Duodenal mucosa (tissue), 2 donors: ENCODE measurements at regions not wholly inside any gene's neighbourhood (a gene's known extent, or its start where the extent isn't known, plus 50 kb on each side); places are given as distances from the start of the nearest gene placed in this dataset.

ENCODE experiments used
- H3K27ac ChIP-seq: one replicate; pipeline ENCODE4 v1.7.0; 2013; ENCODE audit warnings: low read depth, low read length
- H3K27me3 ChIP-seq, 2 donors: one replicate each; pipeline ENCODE4 v1.7.0; 2013; ENCODE audit warnings: low read length in 2 of 2, control low read depth in 1 of 2; ENCODE audit not compliant: insufficient read depth in 2 of 2, control insufficient read depth in 1 of 2
- H3K36me3 ChIP-seq, 2 donors: one replicate each; pipeline ENCODE4 v1.7.0; 2013; ENCODE audit warnings: low read length in 2 of 2, control low read depth in 1 of 2; ENCODE audit not compliant: insufficient read depth in 2 of 2, control insufficient read depth in 1 of 2
- H3K4me1 ChIP-seq, 2 donors: one replicate each; pipeline ENCODE4 v1.7.0; 2013; ENCODE audit warnings: low read length in 2 of 2, control low read depth in 1 of 2; ENCODE audit not compliant: insufficient read depth in 2 of 2, control insufficient read depth in 1 of 2
- H3K4me3 ChIP-seq, 2 donors: one replicate each; pipeline ENCODE4 v1.7.0; 2013; ENCODE audit warnings: low read length in 2 of 2, low read depth in 1 of 2
- H3K9ac ChIP-seq, 2 donors: one replicate each; pipeline ENCODE4 v1.7.0; 2013; ENCODE audit warnings: low read length in 2 of 2, low read depth in 1 of 2
- H3K9me3 ChIP-seq, 2 donors: one replicate each; pipeline ENCODE4 v1.7.0; 2013; ENCODE audit warnings: low read length in 2 of 2, control low read depth in 1 of 2; ENCODE audit not compliant: control insufficient read depth in 1 of 2

DNA sequence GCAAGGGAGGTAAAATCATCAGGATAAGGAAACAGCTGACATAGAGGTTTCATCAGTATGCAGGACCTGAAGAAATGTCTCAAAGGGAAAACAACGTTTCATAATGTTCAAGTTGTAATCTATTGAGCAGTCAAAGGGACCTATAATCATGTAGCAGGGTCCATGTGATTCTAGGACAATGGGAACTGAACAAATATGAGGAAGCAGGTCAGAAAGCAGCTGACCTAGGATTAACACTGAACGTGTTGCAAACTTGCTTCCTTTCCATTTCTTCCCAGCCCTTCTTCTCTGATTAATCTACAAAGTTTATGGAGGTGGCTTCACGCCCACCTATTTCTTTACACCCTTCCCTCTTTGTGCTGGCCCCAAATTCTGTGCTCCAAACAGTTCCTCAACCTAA lies 256.9 kb upstream of the AKR1E2 start:
- Histone ChIP-seq H3K36me3 (no peaks in the 10 kb centered on the region), H3K9me3 (no peaks in the 10 kb centered on the region), H3K27ac (no peak overlapping the region), H3K4me3 (no peak overlapping the region), H3K4me1 (no peaks in the 10 kb centered on the region), H3K27me3 (no peaks in the 10 kb centered on the region), H3K9ac (no peak overlapping the region)

DNA sequence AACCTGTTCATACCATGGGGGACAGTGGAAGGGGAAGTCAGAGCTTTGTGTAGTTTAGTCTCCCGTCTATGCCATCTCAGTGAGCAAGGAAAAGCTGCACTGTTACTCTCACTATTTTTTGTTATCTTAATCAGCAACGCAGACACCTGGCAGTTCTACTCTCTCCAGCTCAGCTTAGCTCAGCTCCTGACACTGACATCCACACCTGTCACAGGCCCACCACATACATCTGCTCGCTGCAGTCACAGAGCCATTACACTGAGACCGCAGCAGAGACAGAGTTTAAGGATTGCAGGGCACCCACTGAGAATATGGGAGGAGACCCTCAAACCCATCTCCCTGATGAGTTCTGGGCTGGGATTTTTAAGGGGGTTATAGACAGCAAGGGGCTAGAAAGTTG lies 257.3 kb upstream of the AKR1E2 start:
- H3K4me3 ChIP-seq, result no peak overlapping the region
- H3K4me1 ChIP-seq, result no peaks in the 10 kb centered on the region
- H3K27ac ChIP-seq, result no peak overlapping the region
- H3K36me3 ChIP-seq, result no peaks in the 10 kb centered on the region
- H3K27me3 ChIP-seq, result no peaks in the 10 kb centered on the region
- H3K9ac ChIP-seq, result no peak overlapping the region
- H3K9me3 ChIP-seq, result no peaks in the 10 kb centered on the region

DNA sequence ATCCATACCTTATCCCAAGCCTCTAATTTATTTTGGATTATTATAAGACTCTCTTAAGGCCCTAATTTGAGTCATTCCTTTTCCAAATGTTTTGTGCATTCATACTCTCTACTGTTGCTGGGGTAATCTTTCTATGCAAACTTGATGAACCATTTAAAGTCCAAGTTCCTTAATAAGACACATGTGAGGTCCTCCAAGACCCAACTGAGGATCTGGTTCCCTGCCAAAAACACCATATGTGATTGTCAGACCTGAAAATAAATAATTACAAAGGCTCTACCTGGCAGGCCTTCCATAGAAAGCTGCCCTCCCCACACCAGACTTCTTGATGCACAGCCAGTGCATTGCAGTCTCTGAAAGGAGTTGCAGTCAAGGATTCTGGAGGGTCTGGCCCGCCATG lies 257.9 kb upstream of the AKR1E2 start:
- H3K27ac ChIP-seq, result no peak overlapping the region
- no peak overlapping the region for H3K9ac ChIP-seq

DNA sequence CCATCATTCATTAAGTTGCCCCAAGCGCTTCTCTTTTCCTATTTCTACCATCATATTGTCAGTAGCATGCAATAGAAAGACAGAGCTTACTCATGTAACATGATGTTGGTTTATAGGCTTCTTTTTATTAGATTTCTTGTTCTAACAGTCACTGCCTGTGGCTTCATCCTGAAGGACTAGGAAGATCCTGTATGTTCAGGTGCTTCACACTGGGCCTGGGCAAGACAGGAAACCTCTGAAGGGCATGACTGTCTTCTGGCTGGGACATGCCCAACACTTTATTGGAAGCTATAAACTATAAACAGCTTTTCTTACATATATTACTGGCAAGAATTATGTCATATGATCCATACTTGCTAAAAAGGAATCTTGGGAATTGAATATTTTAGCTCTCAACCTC lies 258.4 kb upstream of the AKR1E2 start:
- no peak overlapping the region for H3K4me3 ChIP-seq
- no peaks in the 10 kb centered on the region for H3K36me3 ChIP-seq
- H3K4me1 ChIP-seq, result no peaks in the 10 kb centered on the region
- no peak overlapping the region for H3K9ac ChIP-seq
- H3K27me3 ChIP-seq, result no peaks in the 10 kb centered on the region
- H3K27ac ChIP-seq, result no peak overlapping the region
- H3K9me3 ChIP-seq, result no peaks in the 10 kb centered on the region

More for the DNA sequence above, 257.9 kb upstream of the AKR1E2 start:
- Histone ChIP-seq H3K9me3 (no peaks in the 10 kb centered on the region), H3K4me1 (no peaks in the 10 kb centered on the region), H3K4me3 (no peak overlapping the region), H3K27me3 (no peaks in the 10 kb centered on the region), H3K36me3 (no peaks in the 10 kb centered on the region)

DNA sequence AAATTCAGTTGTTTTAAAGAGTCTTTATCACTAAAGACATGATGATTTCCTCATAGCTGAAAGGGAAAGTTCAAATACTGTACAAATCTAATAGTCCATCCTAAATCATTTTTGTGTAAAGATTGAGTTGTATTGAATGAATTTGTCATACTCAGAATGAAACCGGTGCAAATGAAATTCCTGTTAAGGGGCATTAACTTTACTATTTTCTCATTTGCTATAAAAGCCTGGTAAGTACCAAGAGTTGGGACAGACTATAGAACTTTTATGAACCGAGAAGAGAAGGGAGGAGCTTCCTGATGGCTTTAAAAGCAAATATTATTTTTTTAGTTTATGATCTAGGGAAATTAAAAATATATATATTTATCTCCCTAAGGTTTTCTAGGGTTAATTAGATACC lies 260.0 kb upstream of the AKR1E2 start:
- Histone ChIP-seq H3K9ac (no peak overlapping the region), H3K36me3 (no peaks in the 10 kb centered on the region), H3K9me3 (no peaks in the 10 kb centered on the region), H3K4me1 (no peaks in the 10 kb centered on the region), H3K27ac (no peak overlapping the region), H3K4me3 (no peak overlapping the region), H3K27me3 (no peaks in the 10 kb centered on the region)

DNA sequence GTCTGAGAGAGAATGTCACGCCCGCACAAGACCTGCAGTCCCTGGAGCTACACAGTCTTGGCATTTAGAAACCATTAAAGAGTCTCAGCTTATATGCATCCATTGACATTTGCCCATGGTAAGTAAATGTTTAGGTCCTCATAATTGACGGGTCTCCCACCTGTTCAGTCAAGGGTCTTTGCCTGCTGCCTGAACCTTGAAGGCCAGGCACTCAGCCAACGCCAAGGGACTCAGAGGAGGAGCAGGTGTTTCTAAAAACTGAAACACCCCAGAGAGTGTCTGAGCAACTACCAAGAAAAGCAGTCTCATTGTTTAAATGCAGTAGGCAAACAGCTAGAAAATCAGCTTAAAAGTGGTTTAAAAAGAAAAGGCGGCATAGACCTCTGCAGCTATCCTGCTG lies 264.7 kb upstream of the AKR1E2 start:
- no peak overlapping the region for H3K9ac ChIP-seq
- no peak overlapping the region for H3K4me3 ChIP-seq
- H3K4me1 ChIP-seq, result no peaks in the 10 kb centered on the region
- H3K27me3 ChIP-seq, result no peaks in the 10 kb centered on the region
- no peaks in the 10 kb centered on the region for H3K9me3 ChIP-seq
- H3K36me3 ChIP-seq, result no peaks in the 10 kb centered on the region
- H3K27ac ChIP-seq, result no peak overlapping the region

DNA sequence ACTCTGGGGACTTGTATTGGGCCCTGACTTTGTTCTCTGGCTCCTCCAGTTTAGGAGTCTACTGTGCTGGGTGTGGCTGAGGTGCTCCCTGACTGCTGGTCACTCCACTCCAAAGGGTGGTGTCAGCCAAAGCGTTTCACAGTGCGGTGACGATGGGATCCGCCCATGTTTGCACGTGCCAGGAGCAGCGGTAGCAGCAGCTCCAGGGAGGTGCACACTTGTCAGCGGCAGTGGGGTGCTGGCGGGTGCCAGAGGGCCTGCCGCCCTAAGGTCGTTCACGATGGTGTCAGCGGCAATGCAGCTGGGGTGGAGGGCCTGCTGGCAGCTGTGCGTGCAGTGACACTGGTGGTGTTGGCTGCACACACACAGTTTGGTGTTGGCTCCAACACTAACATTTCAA lies 268.5 kb upstream of the AKR1E2 start:
- no peaks in the 10 kb centered on the region for H3K9me3 ChIP-seq
- no peaks in the 10 kb centered on the region for H3K36me3 ChIP-seq
- no peaks in the 10 kb centered on the region for H3K27me3 ChIP-seq
- H3K4me3 ChIP-seq, result no peak overlapping the region
- H3K4me1 ChIP-seq, result no peaks in the 10 kb centered on the region
- H3K27ac ChIP-seq, result no peak overlapping the region
- H3K9ac ChIP-seq, result no peak overlapping the region

DNA sequence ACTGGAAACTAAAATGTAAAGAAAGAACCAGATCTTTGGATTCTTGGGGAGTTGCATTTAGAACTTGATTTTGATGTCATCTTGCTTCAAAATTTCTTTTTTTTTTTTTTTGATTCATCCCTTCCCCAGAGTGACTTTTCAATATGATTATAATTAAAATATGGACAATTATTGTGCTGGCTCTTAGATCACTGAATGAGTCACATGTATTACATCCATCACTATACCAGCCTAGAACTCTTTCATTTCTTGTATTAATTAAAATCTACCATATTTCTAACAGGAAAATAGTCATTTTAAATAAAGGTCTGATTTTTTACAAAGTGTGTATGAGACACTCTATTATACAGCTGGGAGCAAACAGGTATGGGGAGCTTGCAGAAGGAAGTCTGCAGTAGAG lies 269.5 kb upstream of the AKR1E2 start:
- Histone ChIP-seq H3K27ac (no peak overlapping the region), H3K4me3 (no peak overlapping the region), H3K4me1 (no peaks in the 10 kb centered on the region), H3K27me3 (no peaks in the 10 kb centered on the region), H3K9ac (no peak overlapping the region), H3K9me3 (no peaks in the 10 kb centered on the region), H3K36me3 (no peaks in the 10 kb centered on the region)

DNA sequence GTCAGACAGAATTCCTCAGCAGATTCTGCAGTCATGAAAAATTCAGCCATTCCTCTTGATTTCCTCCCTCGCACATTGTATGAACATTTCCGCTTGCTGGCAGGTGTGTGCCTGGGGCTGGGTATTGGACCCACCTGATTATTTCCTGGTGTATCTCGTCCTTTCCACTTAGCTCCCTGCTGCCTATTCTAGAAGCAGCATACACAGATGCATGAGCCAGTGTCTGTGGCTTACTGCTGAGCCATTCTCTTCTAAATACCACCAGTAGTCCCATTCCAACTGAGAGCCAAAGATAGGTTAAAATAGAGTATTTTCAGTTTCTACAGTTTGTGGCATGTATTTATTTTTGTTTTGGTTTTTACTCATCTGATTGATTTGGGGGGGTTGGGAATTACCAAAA lies 270.1 kb upstream of the AKR1E2 start:
- H3K27ac ChIP-seq, result no peak overlapping the region
- no peaks in the 10 kb centered on the region for H3K9me3 ChIP-seq
- H3K4me1 ChIP-seq, result no peaks in the 10 kb centered on the region
- no peak overlapping the region for H3K9ac ChIP-seq
- H3K27me3 ChIP-seq, result no peaks in the 10 kb centered on the region
- no peak overlapping the region for H3K4me3 ChIP-seq
- H3K36me3 ChIP-seq, result no peaks in the 10 kb centered on the region

DNA sequence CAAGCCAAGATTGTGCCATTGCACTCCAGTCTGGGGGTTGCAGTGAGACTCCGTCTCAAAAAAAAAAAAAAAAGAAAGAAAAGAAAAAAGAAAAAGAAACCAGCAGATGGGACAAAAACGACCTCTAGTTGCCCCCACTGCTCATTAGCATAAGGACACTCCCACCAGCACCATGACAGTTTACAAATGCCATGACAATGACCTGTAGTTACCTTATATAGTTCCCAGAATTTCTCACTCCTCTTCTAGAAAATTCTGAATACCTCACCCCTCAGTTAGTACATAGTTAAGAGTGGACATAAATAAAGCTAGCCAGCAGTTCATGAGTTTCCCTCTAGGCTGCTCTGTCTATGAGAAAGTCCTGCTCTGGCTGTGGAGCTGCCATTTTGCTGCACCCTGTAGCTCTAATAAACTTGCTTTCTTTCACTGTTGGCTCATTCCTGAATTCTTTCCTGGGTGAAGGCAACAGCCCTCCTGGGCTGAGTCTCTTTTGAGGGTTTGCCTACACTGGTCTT lies 276.8 kb upstream of the AKR1E2 start:
- H3K9me3 ChIP-seq, result no peaks in the 10 kb centered on the region
- H3K36me3 ChIP-seq, result no peaks in the 10 kb centered on the region
- H3K4me3 ChIP-seq, result no peak overlapping the region
- H3K27me3 ChIP-seq, result no peaks in the 10 kb centered on the region
- no peak overlapping the region for H3K9ac ChIP-seq
- no peaks in the 10 kb centered on the region for H3K4me1 ChIP-seq
- no peak overlapping the region for H3K27ac ChIP-seq

DNA sequence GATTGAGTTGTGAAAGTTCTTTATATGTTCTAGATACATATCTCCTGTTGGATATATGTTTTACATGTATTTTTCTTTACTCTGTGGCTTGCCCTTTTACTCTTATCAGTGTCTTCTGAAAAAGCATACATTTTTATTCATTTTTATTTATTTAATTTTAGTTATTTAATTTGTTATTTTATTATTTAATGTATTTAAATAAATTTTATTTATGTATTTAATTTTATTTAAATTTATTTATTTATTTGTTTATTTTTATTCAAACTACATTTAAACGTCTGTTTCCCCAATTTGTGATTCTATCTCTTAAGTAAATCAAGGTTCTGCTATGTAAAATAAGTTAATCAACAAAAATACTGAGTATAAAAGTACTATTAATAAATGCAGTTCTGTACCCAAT lies 279.1 kb upstream of the AKR1E2 start:
- H3K4me3 ChIP-seq, result no peak overlapping the region
- no peaks in the 10 kb centered on the region for H3K9me3 ChIP-seq
- no peaks in the 10 kb centered on the region for H3K4me1 ChIP-seq
- no peaks in the 10 kb centered on the region for H3K27me3 ChIP-seq
- H3K27ac ChIP-seq, result no peak overlapping the region
- H3K36me3 ChIP-seq, result no peaks in the 10 kb centered on the region
- H3K9ac ChIP-seq, result no peak overlapping the region
